ENCODE measurements at regions not wholly inside any gene's neighbourhood (a gene's known extent, or its start where the extent isn't known, plus 50 kb on each side); places are given as distances from the start of the nearest gene placed in this dataset.
"Not testable (repeated sequence)": the region's sequence is repeated elsewhere in the genome, so short reads cannot be mapped to it uniquely, and the experiment has no call there.

- Histone ChIP-seq H3K4me3 (ENCODE audit: low read depth in 1 of 2, low read length in 2 of 2) (no peak overlapping the region), H3K27me3 (ENCODE audit: low read depth, low read length) (no peaks in the 10 kb centered on the region), H3K27ac (ENCODE audit: low read length) (no peak overlapping the region), H3K36me3 (ENCODE audit: control insufficient read depth in 1 of 2, insufficient read depth in 2 of 2, low read length in 2 of 2) (no peaks in the 10 kb centered on the region), H3K4me1 (ENCODE audit: control insufficient read depth in 1 of 2, insufficient read depth in 2 of 2, low read length in 2 of 2) (peaks cover 0 to 14% of the 10 kb centered on the region in 2 donors), H3K9me3 (ENCODE audit: control insufficient read depth in 1 of 2, low read length in 2 of 2) (no peaks in the 10 kb centered on the region)
These were observed 200.0 kb upstream of the SULF2 start for GRCh38 chr20:47985092-47985850.

GRCh38 chr20:47984437-47984836 is 199.2 kb upstream of the SULF2 start:
- H3K36me3 ChIP-seq (ENCODE audit: control insufficient read depth in 1 of 2, insufficient read depth in 2 of 2, low read length in 2 of 2): no peaks in the 10 kb centered on the region
- H3K27me3 ChIP-seq (ENCODE audit: low read depth, low read length): no peaks in the 10 kb centered on the region
- H3K4me3 ChIP-seq (ENCODE audit: low read depth in 1 of 2, low read length in 2 of 2): no peak overlapping the region
- H3K9me3 ChIP-seq (ENCODE audit: control insufficient read depth in 1 of 2, low read length in 2 of 2): no peaks in the 10 kb centered on the region
- no peak overlapping the region for H3K27ac ChIP-seq (ENCODE audit: low read length)
- peaks cover 0 to 7% of the 10 kb centered on the region in 2 donors for H3K4me1 ChIP-seq (ENCODE audit: control insufficient read depth in 1 of 2, insufficient read depth in 2 of 2, low read length in 2 of 2)

- not testable (repeated sequence) for H3K27ac ChIP-seq (ENCODE audit: low read length); H3K4me3 ChIP-seq (ENCODE audit: low read depth in 1 of 2, low read length in 2 of 2); H3K27me3 ChIP-seq (ENCODE audit: low read depth, low read length); H3K36me3 ChIP-seq (ENCODE audit: control insufficient read depth in 1 of 2, insufficient read depth in 2 of 2, low read length in 2 of 2); H3K9me3 ChIP-seq (ENCODE audit: control insufficient read depth in 1 of 2, low read length in 2 of 2)
- peaks cover 0 to 11% of the 10 kb centered on the region in 2 donors for H3K4me1 ChIP-seq (ENCODE audit: control insufficient read depth in 1 of 2, insufficient read depth in 2 of 2, low read length in 2 of 2)
These were observed 198.4 kb upstream of the SULF2 start for GRCh38 chr20:47983642-47984041.

DNA sequence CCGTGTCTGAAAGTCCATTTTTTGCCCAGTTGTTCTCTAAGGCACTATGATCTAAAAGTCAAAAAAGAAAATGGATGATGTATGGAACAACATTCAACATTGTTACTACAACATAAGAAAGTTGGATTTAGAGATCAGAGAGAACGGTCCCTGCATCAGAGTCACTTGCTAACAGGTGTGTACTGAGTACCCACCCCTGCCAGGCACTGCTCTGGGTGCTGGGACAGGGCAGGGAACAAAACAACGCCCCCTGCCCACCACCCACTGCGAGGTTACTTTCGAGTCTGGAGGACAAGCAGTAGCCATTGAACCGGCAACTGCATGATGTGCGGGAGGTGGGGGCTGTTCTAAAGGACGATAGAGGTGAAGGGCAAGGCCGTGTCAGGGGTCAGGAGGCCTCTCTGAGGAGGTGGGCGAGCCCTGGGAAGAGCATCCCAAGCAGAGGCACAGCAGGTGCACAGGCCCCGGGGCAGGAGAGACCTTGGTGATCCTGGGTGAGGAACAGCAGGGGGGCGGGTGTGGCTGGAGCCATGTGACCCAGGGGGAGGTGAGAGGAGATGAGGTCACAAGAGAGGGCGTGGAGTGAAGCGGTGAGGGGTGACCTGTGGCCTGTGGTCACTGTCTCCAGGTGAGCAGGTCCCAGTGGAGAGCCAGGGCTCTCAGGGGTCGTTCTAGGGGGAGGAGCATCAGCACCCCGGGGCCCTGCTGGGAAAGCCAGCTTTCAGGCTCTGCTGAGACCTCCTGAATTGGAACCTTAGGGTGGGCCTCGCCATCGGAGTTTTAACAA is 197.5 kb upstream of the SULF2 start:
- Histone ChIP-seq H3K36me3 (ENCODE audit: control insufficient read depth in 1 of 2, insufficient read depth in 2 of 2, low read length in 2 of 2) (no peaks in the 10 kb centered on the region), H3K9me3 (ENCODE audit: control insufficient read depth in 1 of 2, low read length in 2 of 2) (no peaks in the 10 kb centered on the region), H3K4me3 (ENCODE audit: low read depth in 1 of 2, low read length in 2 of 2) (no peak overlapping the region), H3K27ac (ENCODE audit: low read length) (no peak overlapping the region), H3K4me1 (ENCODE audit: control insufficient read depth in 1 of 2, insufficient read depth in 2 of 2, low read length in 2 of 2) (peaks cover 0 to 12% of the 10 kb centered on the region in 2 donors), H3K27me3 (ENCODE audit: low read depth, low read length) (no peaks in the 10 kb centered on the region)

GRCh38 chr20:47981222-47981621 is 195.9 kb upstream of the SULF2 start:
- Histone ChIP-seq H3K4me1 (ENCODE audit: control insufficient read depth in 1 of 2, insufficient read depth in 2 of 2, low read length in 2 of 2) (peaks cover 0 to 12% of the 10 kb centered on the region in 2 donors), H3K27ac (ENCODE audit: low read length) (no peak overlapping the region)

DNA sequence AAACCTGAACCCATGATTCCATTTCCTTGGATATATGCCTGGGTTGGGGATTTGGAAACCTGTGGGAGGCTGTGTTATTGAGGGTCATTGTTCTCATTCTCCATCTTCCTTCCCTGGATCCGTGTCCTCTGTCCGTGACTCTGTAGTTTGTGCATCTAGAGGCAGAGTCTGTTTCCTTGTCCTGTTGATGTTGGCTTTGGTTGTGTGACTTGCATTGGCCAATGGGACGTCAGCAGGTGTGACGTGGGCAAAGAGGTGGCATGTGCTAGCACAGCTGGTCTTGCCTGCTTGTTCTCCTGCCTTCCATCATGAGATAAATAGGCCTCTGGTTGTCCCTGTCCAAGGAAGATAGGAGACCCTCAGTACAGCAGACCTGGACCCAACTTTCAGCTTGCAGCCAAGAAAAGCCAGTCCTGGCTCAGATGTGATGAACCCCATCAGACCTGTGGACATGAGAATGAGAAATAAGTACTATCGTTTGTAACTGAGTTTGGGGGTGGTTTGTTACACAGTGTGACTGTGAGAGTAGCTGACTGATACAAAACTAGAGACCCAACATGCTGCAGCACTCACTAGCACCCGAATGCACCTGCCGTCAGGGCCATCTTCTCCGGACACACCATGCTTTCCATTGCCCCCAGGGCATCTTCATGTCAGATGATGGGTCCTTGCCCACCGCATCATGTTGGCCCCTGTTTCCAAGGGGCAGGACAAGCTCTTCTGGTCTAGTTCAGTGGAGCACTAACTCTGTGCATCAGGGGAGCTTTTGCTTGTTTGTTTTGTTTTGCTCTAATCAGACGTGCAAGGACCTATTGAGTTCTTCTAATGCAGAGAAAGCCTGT is 195.3 kb upstream of the SULF2 start:
- Histone ChIP-seq H3K9me3 (ENCODE audit: control insufficient read depth in 1 of 2, low read length in 2 of 2) (no peaks in the 10 kb centered on the region), H3K27me3 (ENCODE audit: low read depth, low read length) (no peaks in the 10 kb centered on the region), H3K36me3 (ENCODE audit: control insufficient read depth in 1 of 2, insufficient read depth in 2 of 2, low read length in 2 of 2) (no peaks in the 10 kb centered on the region), H3K27ac (ENCODE audit: low read length) (no peak overlapping the region), H3K4me1 (ENCODE audit: control insufficient read depth in 1 of 2, insufficient read depth in 2 of 2, low read length in 2 of 2) (peaks cover 0 to 10% of the 10 kb centered on the region in 2 donors), H3K4me3 (ENCODE audit: low read depth in 1 of 2, low read length in 2 of 2) (no peak overlapping the region)

More at GRCh38 chr20:47981222-47981621, 195.9 kb upstream of the SULF2 start:
- no peaks in the 10 kb centered on the region for H3K36me3 ChIP-seq (ENCODE audit: control insufficient read depth in 1 of 2, insufficient read depth in 2 of 2, low read length in 2 of 2)
- H3K27me3 ChIP-seq (ENCODE audit: low read depth, low read length): no peaks in the 10 kb centered on the region
- H3K4me3 ChIP-seq (ENCODE audit: low read depth in 1 of 2, low read length in 2 of 2): no peak overlapping the region
- H3K9me3 ChIP-seq (ENCODE audit: control insufficient read depth in 1 of 2, low read length in 2 of 2): no peaks in the 10 kb centered on the region

GRCh38 chr20:47979361-47980095 is 194.2 kb upstream of the SULF2 start:
- H3K36me3 ChIP-seq (ENCODE audit: control insufficient read depth in 1 of 2, insufficient read depth in 2 of 2, low read length in 2 of 2); H3K4me1 ChIP-seq (ENCODE audit: control insufficient read depth in 1 of 2, insufficient read depth in 2 of 2, low read length in 2 of 2); H3K9me3 ChIP-seq (ENCODE audit: control insufficient read depth in 1 of 2, low read length in 2 of 2); H3K27me3 ChIP-seq (ENCODE audit: low read depth, low read length); H3K4me3 ChIP-seq (ENCODE audit: low read depth in 1 of 2, low read length in 2 of 2); H3K27ac ChIP-seq (ENCODE audit: low read length): not testable (repeated sequence)

DNA sequence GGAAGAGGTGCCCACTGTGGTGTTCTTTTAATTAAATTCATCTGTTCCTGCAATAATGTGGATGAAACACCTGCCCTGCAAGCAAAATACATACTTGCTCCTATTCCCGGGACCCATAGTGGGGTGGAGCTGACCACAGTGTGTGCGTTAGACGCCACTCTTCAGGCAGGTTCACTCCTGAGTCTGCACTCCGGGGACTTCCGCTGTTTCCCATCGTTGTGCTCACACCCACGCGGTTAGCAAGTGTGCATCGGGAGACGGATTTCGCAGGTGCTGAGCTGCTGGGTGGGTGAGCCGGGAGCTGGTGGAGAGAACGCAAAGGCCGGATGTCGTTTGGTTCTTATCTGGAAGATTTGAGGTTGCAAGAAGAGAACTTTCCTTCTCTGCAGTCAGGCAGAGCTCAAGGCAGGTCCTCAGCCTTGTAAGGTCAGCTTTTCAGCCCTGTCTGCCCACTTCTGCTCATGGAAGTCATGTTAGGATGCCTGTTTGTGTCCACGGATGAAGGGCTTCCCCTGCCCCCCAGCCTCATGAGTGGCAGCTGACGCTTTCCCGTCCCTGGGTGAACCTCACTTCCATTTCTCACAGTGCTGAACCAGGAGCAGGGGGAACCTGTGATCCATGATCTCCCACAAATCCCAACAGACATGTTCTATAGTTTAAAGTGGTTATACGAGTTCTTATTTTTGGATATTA is 193.3 kb upstream of the SULF2 start:
- H3K4me1 ChIP-seq (ENCODE audit: control insufficient read depth in 1 of 2, insufficient read depth in 2 of 2, low read length in 2 of 2); H3K27me3 ChIP-seq (ENCODE audit: low read depth, low read length); H3K4me3 ChIP-seq (ENCODE audit: low read depth in 1 of 2, low read length in 2 of 2); H3K27ac ChIP-seq (ENCODE audit: low read length); H3K9me3 ChIP-seq (ENCODE audit: control insufficient read depth in 1 of 2, low read length in 2 of 2); H3K36me3 ChIP-seq (ENCODE audit: control insufficient read depth in 1 of 2, insufficient read depth in 2 of 2, low read length in 2 of 2): not testable (repeated sequence)

GRCh38 chr20:47977789-47978252 is 192.5 kb upstream of the SULF2 start:
- not testable (repeated sequence) for H3K36me3 ChIP-seq (ENCODE audit: control insufficient read depth in 1 of 2, insufficient read depth in 2 of 2, low read length in 2 of 2); H3K27me3 ChIP-seq (ENCODE audit: low read depth, low read length); H3K27ac ChIP-seq (ENCODE audit: low read length); H3K9me3 ChIP-seq (ENCODE audit: control insufficient read depth in 1 of 2, low read length in 2 of 2); H3K4me3 ChIP-seq (ENCODE audit: low read depth in 1 of 2, low read length in 2 of 2); H3K4me1 ChIP-seq (ENCODE audit: control insufficient read depth in 1 of 2, insufficient read depth in 2 of 2, low read length in 2 of 2)

- H3K27me3 ChIP-seq (ENCODE audit: low read depth, low read length); H3K36me3 ChIP-seq (ENCODE audit: control insufficient read depth in 1 of 2, insufficient read depth in 2 of 2, low read length in 2 of 2); H3K9me3 ChIP-seq (ENCODE audit: control insufficient read depth in 1 of 2, low read length in 2 of 2); H3K4me3 ChIP-seq (ENCODE audit: low read depth in 1 of 2, low read length in 2 of 2); H3K4me1 ChIP-seq (ENCODE audit: control insufficient read depth in 1 of 2, insufficient read depth in 2 of 2, low read length in 2 of 2); H3K27ac ChIP-seq (ENCODE audit: low read length): not testable (repeated sequence)
These were observed 191.9 kb upstream of the SULF2 start for GRCh38 chr20:47977017-47977788.

Measured in muscle layer of duodenum (tissue), 2 donors.